ENCODE measurements at regions not wholly inside any gene's neighbourhood (a gene's known extent, or its start where the extent isn't known, plus 50 kb on each side); places are given as distances from the start of the nearest gene placed in this dataset.

DNA sequence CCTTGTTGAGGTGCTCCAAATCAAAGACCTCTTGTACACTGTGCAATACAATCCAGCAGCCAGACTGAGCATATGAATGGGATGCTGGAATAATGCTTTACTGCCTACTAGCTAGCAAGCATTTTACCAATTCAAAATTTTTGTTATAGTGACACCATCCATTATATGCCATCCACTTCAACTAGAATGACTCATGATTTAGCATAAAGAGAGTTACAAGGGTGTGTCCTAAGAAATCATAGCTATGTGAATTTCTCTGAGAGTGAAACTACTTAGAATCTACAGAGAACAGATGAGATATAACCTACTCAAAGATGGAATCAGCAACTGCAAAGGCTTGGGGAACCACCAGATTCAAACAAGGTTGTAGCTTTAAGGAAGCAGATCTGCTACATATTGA lies 221.9 kb downstream of the LHFPL1 start:
- H3K4me3 ChIP-seq (ENCODE audit: insufficient read depth, low read depth, low read length): no peak overlapping the region
- H3K27ac Mint-ChIP-seq (ENCODE audit: unreplicated experiment): no peak overlapping the region
- no peaks in the 10 kb centered on the region for H3K9me3 Mint-ChIP-seq (ENCODE audit: unreplicated experiment)
- H3K9ac ChIP-seq (ENCODE audit: low read length): no peak overlapping the region
- FAIRE-seq (no peak), DNase-seq (ENCODE audit: low read depth) (no peak)
- no peaks in the 10 kb centered on the region for H3K27me3 ChIP-seq (ENCODE audit: insufficient read depth, low read length)
- H3K36me3 Mint-ChIP-seq (ENCODE audit: low read depth, unreplicated experiment): no peaks in the 10 kb centered on the region
- H3K4me2 ChIP-seq (ENCODE audit: low read length): no peak overlapping the region
- no peak overlapping the region for H3K27ac ChIP-seq (ENCODE audit: low read depth, low read length)
- H3K4me1 ChIP-seq (ENCODE audit: insufficient read depth, low read length): no peaks in the 10 kb centered on the region
- no peaks in the 10 kb centered on the region for H4K20me1 ChIP-seq (ENCODE audit: insufficient read depth, low read length)
- H3K9me3 ChIP-seq (ENCODE audit: insufficient read depth, low read depth, low read length): no peaks in the 10 kb centered on the region
- no peaks in the 10 kb centered on the region for H3K36me3 ChIP-seq (ENCODE audit: insufficient read depth, low read length)
- H3K4me3 Mint-ChIP-seq (ENCODE audit: unreplicated experiment): no peak overlapping the region
- H3K27me3 Mint-ChIP-seq (ENCODE audit: low read depth, unreplicated experiment): no peaks in the 10 kb centered on the region
- H3K79me2 ChIP-seq (ENCODE audit: insufficient read depth, low read length): no peaks in the 10 kb centered on the region
- TF ChIP-seq EZH2 (IDR thresholded peaks at IDR 0.05; ENCODE audit: insufficient read depth, low read length): no peak
- TF ChIP-seq, protein P1, sequence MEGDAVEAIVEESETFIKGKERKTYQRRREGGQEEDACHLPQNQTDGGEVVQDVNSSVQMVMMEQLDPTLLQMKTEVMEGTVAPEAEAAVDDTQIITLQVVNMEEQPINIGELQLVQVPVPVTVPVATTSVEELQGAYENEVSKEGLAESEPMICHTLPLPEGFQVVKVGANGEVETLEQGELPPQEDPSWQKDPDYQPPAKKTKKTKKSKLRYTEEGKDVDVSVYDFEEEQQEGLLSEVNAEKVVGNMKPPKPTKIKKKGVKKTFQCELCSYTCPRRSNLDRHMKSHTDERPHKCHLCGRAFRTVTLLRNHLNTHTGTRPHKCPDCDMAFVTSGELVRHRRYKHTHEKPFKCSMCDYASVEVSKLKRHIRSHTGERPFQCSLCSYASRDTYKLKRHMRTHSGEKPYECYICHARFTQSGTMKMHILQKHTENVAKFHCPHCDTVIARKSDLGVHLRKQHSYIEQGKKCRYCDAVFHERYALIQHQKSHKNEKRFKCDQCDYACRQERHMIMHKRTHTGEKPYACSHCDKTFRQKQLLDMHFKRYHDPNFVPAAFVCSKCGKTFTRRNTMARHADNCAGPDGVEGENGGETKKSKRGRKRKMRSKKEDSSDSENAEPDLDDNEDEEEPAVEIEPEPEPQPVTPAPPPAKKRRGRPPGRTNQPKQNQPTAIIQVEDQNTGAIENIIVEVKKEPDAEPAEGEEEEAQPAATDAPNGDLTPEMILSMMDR (IDR thresholded peaks at IDR 0.05; ENCODE audit: insufficient read depth, low read depth, low read length): no peak
- no peak overlapping the region for H2AFZ ChIP-seq (ENCODE audit: low read depth, low read length)
- no peaks in the 10 kb centered on the region for H3K4me1 Mint-ChIP-seq (ENCODE audit: low read depth, unreplicated experiment)

DNA sequence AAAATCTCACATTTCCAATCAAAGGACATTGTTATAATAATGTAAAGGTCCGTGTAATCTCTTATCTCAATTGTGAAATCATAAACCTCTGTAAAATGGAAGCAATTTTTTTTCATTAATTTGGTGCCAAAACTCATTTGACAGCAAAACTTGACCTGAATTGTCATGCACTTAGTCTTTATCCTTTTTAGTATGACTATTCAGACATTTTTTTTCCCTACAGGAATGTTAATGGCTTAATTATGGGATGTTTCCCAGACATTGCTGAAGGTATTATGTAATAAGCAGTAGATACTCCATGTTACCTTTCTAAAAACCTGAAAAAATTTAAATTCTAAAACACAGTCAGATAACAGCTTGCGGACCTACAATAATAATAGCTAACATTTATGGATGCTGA lies 228.9 kb downstream of the LHFPL1 start:
- H3K27ac Mint-ChIP-seq (ENCODE audit: unreplicated experiment): no peak overlapping the region
- Histone ChIP-seq H3K4me3 (ENCODE audit: insufficient read depth, low read depth, low read length) (no peak overlapping the region), H3K4me2 (ENCODE audit: low read length) (no peak overlapping the region), H3K4me1 (ENCODE audit: insufficient read depth, low read length) (no peaks in the 10 kb centered on the region), H3K9ac (ENCODE audit: low read length) (no peak overlapping the region), H3K27ac (ENCODE audit: low read depth, low read length) (no peak overlapping the region), H3K27me3 (ENCODE audit: insufficient read depth, low read length) (no peaks in the 10 kb centered on the region), H4K20me1 (ENCODE audit: insufficient read depth, low read length) (no peaks in the 10 kb centered on the region), H3K36me3 (ENCODE audit: insufficient read depth, low read length) (no peaks in the 10 kb centered on the region), H3K9me3 (ENCODE audit: insufficient read depth, low read depth, low read length) (no peaks in the 10 kb centered on the region), H3K79me2 (ENCODE audit: insufficient read depth, low read length) (no peaks in the 10 kb centered on the region), H2AFZ (ENCODE audit: low read depth, low read length) (no peak overlapping the region)
- DNase-seq (ENCODE audit: low read depth) (peak; percentile 6), FAIRE-seq (peak; percentile 86)
- no peaks in the 10 kb centered on the region for H3K36me3 Mint-ChIP-seq (ENCODE audit: low read depth, unreplicated experiment)
- H3K4me1 Mint-ChIP-seq (ENCODE audit: low read depth, unreplicated experiment): no peaks in the 10 kb centered on the region
- H3K9me3 Mint-ChIP-seq (ENCODE audit: unreplicated experiment): no peaks in the 10 kb centered on the region
- no peak overlapping the region for H3K4me3 Mint-ChIP-seq (ENCODE audit: unreplicated experiment)
- TF ChIP-seq, protein P1 (IDR thresholded peaks at IDR 0.05; ENCODE audit: insufficient read depth, low read depth, low read length): no peak
- TF ChIP-seq EZH2 (IDR thresholded peaks at IDR 0.05; ENCODE audit: insufficient read depth, low read length): no peak
- H3K27me3 Mint-ChIP-seq (ENCODE audit: low read depth, unreplicated experiment): no peaks in the 10 kb centered on the region

- H3K4me2 ChIP-seq (ENCODE audit: low read length): no peak overlapping the region
- Mint-ChIP-seq H3K4me3 (ENCODE audit: unreplicated experiment) (no peak overlapping the region), H3K27me3 (ENCODE audit: low read depth, unreplicated experiment) (no peaks in the 10 kb centered on the region), H3K9me3 (ENCODE audit: unreplicated experiment) (no peaks in the 10 kb centered on the region), H3K4me1 (ENCODE audit: low read depth, unreplicated experiment) (no peaks in the 10 kb centered on the region), H3K27ac (ENCODE audit: unreplicated experiment) (no peak overlapping the region), H3K36me3 (ENCODE audit: low read depth, unreplicated experiment) (no peaks in the 10 kb centered on the region)
- H2AFZ ChIP-seq (ENCODE audit: low read depth, low read length): no peak overlapping the region
- DNase-seq (ENCODE audit: low read depth): no peak
- H3K27ac ChIP-seq (ENCODE audit: low read depth, low read length): no peak overlapping the region
- no peaks in the 10 kb centered on the region for H3K27me3 ChIP-seq (ENCODE audit: insufficient read depth, low read length)
- no peaks in the 10 kb centered on the region for H3K36me3 ChIP-seq (ENCODE audit: insufficient read depth, low read length)
- FAIRE-seq: peak; percentile 63
- H3K9ac ChIP-seq (ENCODE audit: low read length): no peak overlapping the region
- no peaks in the 10 kb centered on the region for H3K4me1 ChIP-seq (ENCODE audit: insufficient read depth, low read length)
- no peaks in the 10 kb centered on the region for H3K9me3 ChIP-seq (ENCODE audit: insufficient read depth, low read depth, low read length)
- no peak overlapping the region for H3K4me3 ChIP-seq (ENCODE audit: insufficient read depth, low read depth, low read length)
- no peaks in the 10 kb centered on the region for H4K20me1 ChIP-seq (ENCODE audit: insufficient read depth, low read length)
- H3K79me2 ChIP-seq (ENCODE audit: insufficient read depth, low read length): no peaks in the 10 kb centered on the region
- TF ChIP-seq, protein P1 (IDR thresholded peaks at IDR 0.05; ENCODE audit: insufficient read depth, low read depth, low read length): no peak
- no peak for TF ChIP-seq EZH2 (IDR thresholded peaks at IDR 0.05; ENCODE audit: insufficient read depth, low read length)
Measured at GRCh38 chrX:112440277-112440676, 239.5 kb downstream of the LHFPL1 start.

Measured in astrocyte (in vitro differentiated cells and primary cell).